Duodenal mucosa (tissue), 2 donors: ENCODE measurements at regions not wholly inside any gene's neighbourhood (a gene's known extent, or its start where the extent isn't known, plus 50 kb on each side); places are given as distances from the start of the nearest gene placed in this dataset.
"Not testable (repeated sequence)": the region's sequence is repeated elsewhere in the genome, so short reads cannot be mapped to it uniquely, and the experiment has no call there.

Experiments used
- H3K27ac ChIP-seq: one replicate; pipeline ENCODE4 v1.7.0; 2013; ENCODE audit warnings: low read depth, low read length
- H3K27me3 ChIP-seq, 2 donors: one replicate each; pipeline ENCODE4 v1.7.0; 2013; ENCODE audit warnings: low read length in 2 of 2, control low read depth in 1 of 2; ENCODE audit not compliant: insufficient read depth in 2 of 2, control insufficient read depth in 1 of 2
- H3K36me3 ChIP-seq, 2 donors: one replicate each; pipeline ENCODE4 v1.7.0; 2013; ENCODE audit warnings: low read length in 2 of 2, control low read depth in 1 of 2; ENCODE audit not compliant: insufficient read depth in 2 of 2, control insufficient read depth in 1 of 2
- H3K4me1 ChIP-seq, 2 donors: one replicate each; pipeline ENCODE4 v1.7.0; 2013; ENCODE audit warnings: low read length in 2 of 2, control low read depth in 1 of 2; ENCODE audit not compliant: insufficient read depth in 2 of 2, control insufficient read depth in 1 of 2
- H3K4me3 ChIP-seq, 2 donors: one replicate each; pipeline ENCODE4 v1.7.0; 2013; ENCODE audit warnings: low read length in 2 of 2, low read depth in 1 of 2
- H3K9ac ChIP-seq, 2 donors: one replicate each; pipeline ENCODE4 v1.7.0; 2013; ENCODE audit warnings: low read length in 2 of 2, low read depth in 1 of 2
- H3K9me3 ChIP-seq, 2 donors: one replicate each; pipeline ENCODE4 v1.7.0; 2013; ENCODE audit warnings: low read length in 2 of 2, control low read depth in 1 of 2; ENCODE audit not compliant: control insufficient read depth in 1 of 2

DNA sequence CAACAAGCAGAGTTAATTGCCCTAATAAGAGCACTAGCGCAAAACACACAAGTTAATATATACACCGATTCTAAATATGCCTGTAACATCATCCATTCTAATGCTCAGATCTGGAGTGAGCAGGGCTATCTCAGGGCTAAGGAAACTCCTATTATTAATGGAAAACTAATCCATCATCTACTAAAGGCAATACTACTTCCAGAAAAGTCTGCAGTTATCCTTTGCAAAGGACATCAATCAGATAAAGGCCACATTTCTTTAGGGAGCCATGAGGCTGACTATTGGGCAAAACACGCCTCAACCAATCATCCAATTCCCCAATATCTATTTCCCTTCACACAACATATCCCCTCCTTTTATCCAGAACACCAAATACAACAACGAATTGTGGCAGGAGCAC, 1032.3 kb upstream of the NUDT12 start:
- no peak overlapping the region for H3K9ac ChIP-seq
- peaks cover 17% of the 10 kb centered on the region in 2 donors for H3K9me3 ChIP-seq
- H3K4me3 ChIP-seq = no peak overlapping the region
- H3K36me3 ChIP-seq = no peaks in the 10 kb centered on the region
- H3K4me1 ChIP-seq = no peaks in the 10 kb centered on the region
- H3K27me3 ChIP-seq = no peaks in the 10 kb centered on the region
- H3K27ac ChIP-seq = no peak overlapping the region

DNA sequence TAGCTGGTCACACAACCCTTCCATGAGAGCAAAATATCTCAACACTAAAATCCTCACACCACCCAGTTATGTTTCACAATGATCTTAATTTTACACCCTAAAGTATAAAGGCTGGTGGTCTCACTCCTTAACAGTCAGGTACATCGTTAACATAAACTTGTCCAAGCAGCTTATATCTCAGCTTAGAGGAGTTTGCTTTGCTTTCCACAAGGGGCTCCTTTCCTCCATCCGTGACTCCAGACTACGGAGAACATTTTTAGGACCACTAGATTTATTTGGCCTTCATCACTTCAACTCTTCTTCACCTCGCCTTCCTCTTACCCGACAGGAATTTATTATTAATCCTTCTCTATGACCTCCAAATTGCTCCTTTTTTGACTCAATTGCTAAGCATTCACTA, 1014.1 kb upstream of the NUDT12 start:
- H3K9ac ChIP-seq = no peak overlapping the region
- H3K4me3 ChIP-seq = no peak overlapping the region
- H3K36me3 ChIP-seq = no peaks in the 10 kb centered on the region
- H3K27me3 ChIP-seq = no peaks in the 10 kb centered on the region
- H3K4me1 ChIP-seq = no peaks in the 10 kb centered on the region
- no peaks in the 10 kb centered on the region for H3K9me3 ChIP-seq
- H3K27ac ChIP-seq = no peak overlapping the region

DNA sequence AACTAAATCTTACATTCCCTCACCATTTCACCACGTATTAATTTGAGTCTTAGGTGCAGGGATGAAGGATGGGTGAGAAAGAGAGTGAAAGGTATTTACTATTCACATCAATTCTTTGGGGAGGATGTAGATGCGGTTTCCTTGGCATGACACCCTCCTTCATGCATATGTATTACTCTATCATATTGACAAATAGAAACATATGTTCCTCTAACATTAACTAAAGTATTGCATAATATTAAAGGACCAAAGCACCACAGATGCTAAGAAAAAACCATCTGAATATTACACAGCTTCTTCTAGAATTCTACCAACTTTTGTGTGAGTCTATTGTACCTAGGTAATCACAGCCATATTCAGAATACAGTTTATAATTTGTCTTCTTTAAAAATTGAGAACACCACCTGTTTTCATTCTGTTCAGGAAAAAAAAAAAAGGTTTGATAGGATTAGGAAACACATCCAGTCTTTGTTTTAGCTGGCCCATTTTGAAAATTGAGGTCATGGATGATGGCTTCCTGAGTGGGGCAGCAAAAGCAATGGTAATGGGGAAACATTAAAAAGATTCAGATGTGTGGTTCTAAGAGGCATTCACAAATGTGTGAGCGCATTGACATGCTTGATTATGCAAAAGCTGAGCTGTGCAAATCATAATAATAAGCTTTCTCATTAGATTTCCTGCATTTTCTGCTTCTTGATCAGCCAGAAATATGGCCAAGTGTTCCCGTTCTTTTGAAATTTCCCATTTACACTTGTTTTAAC, 1011.5 kb upstream of the NUDT12 start:
- Histone ChIP-seq H3K9me3 (no peaks in the 10 kb centered on the region), H3K27ac (no peak overlapping the region), H3K4me1 (no peaks in the 10 kb centered on the region), H3K4me3 (no peak overlapping the region), H3K27me3 (no peaks in the 10 kb centered on the region), H3K9ac (no peak overlapping the region), H3K36me3 (no peaks in the 10 kb centered on the region)

DNA sequence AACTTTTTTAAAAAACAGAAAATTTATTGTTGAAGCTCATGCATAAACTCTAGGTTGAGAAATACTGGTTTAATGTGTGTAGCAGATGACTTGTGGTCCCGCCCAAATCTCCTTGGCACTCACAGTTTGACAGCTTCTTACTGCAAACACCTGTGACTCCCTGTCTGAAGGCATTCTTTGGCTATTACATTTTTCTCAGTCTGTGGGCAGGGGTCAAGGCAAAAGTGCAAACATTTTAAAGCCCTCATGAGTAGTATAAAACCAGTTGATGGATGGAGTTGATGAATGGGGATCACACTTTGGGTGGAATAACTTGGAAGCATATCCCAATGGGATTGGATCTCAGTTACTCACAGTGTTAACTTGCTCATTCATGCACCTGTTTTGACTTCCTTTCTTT, 1007.0 kb upstream of the NUDT12 start:
- no peaks in the 10 kb centered on the region for H3K9me3 ChIP-seq
- H3K4me3 ChIP-seq = no peak overlapping the region
- no peak overlapping the region for H3K9ac ChIP-seq
- no peaks in the 10 kb centered on the region for H3K4me1 ChIP-seq
- no peaks in the 10 kb centered on the region for H3K27me3 ChIP-seq
- H3K27ac ChIP-seq = no peak overlapping the region
- no peaks in the 10 kb centered on the region for H3K36me3 ChIP-seq

DNA sequence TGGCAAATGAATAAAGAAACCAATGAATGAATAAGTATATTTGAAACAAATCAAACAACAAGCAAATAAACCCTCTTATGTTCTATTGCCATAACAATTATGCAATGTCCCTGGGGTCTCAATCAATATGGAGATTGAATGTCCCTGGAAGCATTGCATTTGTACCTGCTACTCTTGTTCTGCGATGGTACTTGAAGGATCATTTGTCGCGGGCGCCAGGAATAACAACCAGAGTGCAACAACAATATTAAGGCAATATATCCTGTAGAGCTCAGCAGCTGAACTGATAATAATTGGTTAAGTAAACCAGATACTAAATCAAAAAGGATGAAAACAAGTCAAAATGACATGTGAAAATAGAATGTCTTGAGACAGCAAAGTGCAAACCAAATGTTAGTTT, 1001.9 kb upstream of the NUDT12 start:
- Histone ChIP-seq H3K4me3 (no peak overlapping the region), H3K4me1 (no peaks in the 10 kb centered on the region), H3K27ac (no peak overlapping the region), H3K36me3 (no peaks in the 10 kb centered on the region), H3K9ac (no peak overlapping the region), H3K9me3 (peaks cover 0 to 5% of the 10 kb centered on the region in 2 donors), H3K27me3 (no peaks in the 10 kb centered on the region)

DNA sequence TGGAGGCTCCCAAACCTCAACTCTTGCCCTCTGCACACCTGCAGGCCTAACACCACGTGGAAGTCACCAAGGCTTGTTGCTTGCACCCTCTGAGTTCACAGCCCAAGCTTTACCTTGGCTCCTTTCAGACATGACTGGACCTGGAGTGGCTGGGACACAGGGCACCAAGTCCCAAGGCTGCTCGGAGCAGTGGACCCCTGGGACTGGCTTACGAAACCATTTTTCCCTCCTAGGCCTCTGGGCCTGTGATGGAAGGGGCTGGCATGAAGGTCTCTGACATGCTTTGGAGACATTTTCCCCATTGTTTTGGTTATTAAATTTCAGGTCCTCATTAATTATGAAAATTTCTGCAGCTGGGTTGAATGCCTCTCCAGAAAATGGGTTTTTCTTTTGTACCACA, 994.4 kb upstream of the NUDT12 start:
- Histone ChIP-seq H3K27me3 (no peaks in the 10 kb centered on the region), H3K9me3 (peaks cover 0 to 7% of the 10 kb centered on the region in 2 donors), H3K9ac (no peak overlapping the region), H3K36me3 (no peaks in the 10 kb centered on the region), H3K4me3 (no peak overlapping the region), H3K4me1 (no peaks in the 10 kb centered on the region), H3K27ac (no peak overlapping the region)

DNA sequence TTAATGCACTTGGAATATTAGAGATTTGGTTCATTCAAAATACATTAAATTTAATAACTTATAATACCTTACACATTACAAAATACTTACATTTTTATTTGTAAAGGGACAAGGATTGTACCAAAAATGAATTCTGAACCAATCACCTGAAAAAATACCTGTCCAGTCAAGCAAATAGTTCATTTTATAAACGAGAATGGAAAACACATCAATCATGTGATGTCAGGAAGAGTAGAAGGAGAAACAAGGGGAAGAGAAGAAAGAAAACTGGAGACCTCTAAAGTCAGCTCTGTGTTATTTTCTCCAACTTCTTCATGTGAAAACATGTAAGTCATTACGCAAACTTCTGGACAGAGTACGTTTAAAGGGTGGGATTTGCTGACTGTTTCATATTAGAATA, 989.0 kb upstream of the NUDT12 start:
- Histone ChIP-seq H3K9ac (no peak overlapping the region), H3K36me3 (no peaks in the 10 kb centered on the region), H3K4me1 (no peaks in the 10 kb centered on the region), H3K4me3 (no peak overlapping the region), H3K9me3 (peaks cover 0 to 12% of the 10 kb centered on the region in 2 donors), H3K27me3 (no peaks in the 10 kb centered on the region), H3K27ac (no peak overlapping the region)

DNA sequence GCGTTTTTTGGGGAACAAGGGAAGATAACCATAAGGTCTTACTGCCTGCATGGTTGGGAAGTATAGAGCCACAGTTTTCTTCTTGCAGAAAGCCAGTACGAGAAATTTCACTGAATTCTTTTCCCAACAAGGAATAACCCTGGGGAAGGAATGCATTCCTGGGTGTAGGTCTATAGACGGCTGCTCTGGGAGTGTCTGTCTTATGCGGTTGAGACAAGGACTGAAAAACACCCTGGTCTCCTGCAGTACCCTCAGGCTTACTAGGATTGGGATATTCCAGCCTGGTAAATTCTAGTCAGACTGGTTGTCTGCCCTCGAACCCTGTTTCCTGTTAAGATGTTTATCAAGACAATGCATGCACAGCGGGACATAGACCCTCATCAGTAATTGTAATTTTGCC, 984.3 kb upstream of the NUDT12 start:
- not testable (repeated sequence) for H3K27me3 ChIP-seq, H3K9ac ChIP-seq, H3K27ac ChIP-seq, H3K4me3 ChIP-seq, H3K4me1 ChIP-seq, H3K36me3 ChIP-seq
- H3K9me3 ChIP-seq = peaks cover 0 to 11% of the 10 kb centered on the region in 2 donors

DNA sequence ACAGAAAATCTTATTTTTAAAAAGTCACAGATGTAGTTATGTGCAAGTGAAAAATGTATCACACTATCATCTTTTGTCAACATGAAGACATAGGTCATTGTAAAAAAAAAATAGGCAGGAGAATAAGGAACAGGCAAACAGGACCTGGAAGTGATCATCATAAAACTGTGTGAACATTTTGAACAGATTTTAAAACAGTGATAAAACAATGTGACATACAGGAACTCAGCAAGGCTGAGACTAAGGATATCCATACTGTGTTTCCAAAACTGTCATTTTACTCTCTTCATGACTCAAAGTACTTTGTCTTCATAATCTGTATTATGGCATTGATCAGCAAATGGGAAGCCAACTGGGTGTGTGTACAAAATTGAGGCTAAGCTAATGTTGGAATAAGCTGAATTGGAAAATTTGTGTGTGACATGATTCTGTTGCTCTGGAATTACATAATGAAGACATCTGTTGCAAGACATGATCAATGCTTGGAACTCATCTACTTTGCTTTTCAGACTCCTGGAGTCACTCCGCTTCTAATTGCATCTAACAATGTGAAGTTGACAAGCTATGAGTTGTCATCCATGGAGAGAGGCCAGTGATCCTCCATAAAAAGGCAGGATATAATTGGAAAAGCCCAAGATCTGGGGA, 978.7 kb upstream of the NUDT12 start:
- no peaks in the 10 kb centered on the region for H3K27me3 ChIP-seq
- H3K27ac ChIP-seq = no peak overlapping the region

DNA sequence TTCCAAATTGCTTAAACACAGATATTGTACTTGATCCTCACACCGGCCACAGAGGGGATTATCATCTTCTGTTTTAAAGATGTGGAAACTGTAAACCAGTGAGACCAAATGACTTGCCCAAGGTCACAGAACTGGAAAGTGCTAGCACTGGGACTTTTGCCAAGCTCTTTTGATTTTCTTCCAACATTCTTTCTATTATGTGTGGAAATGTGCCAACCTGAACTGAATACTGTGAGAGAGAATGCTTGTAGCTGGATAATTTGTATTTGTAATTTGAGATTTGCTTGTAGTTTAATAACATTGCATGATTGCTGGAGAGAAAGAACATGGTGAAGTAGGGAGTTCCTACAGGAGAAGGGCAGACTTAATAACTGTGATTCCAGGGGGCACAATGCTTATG, 977.9 kb upstream of the NUDT12 start:
- no peaks in the 10 kb centered on the region for H3K36me3 ChIP-seq
- H3K9ac ChIP-seq = no peak overlapping the region
- H3K9me3 ChIP-seq = peaks cover 0 to 5% of the 10 kb centered on the region in 2 donors
- no peaks in the 10 kb centered on the region for H3K4me1 ChIP-seq
- no peak overlapping the region for H3K27ac ChIP-seq
- H3K4me3 ChIP-seq = no peak overlapping the region
- H3K27me3 ChIP-seq = no peaks in the 10 kb centered on the region

More for the DNA sequence above, 978.7 kb upstream of the NUDT12 start:
- Histone ChIP-seq H3K36me3 (no peaks in the 10 kb centered on the region), H3K4me1 (no peaks in the 10 kb centered on the region), H3K9ac (no peak overlapping the region), H3K9me3 (peaks cover 0 to 5% of the 10 kb centered on the region in 2 donors), H3K4me3 (no peak overlapping the region)
